DND-41 (cell line): ENCODE measurements at regions not wholly inside any gene's neighbourhood (a gene's known extent, or its start where the extent isn't known, plus 50 kb on each side); places are given as distances from the start of the nearest gene placed in this dataset.

Source experiments
- EZH2 ChIP-seq: IDR thresholded peaks from 3 replicates; pipeline ENCODE4 v1.6.1; 2012; ENCODE audit warnings: borderline replicate concordance, low read depth, mild to moderate bottlenecking, moderate library complexity, low read length, inconsistent platforms; ENCODE audit not compliant: severe bottlenecking
- TF ChIP-seq, protein P1 (sequence below): IDR thresholded peaks from 2 replicates; pipeline ENCODE4 v1.5.1; 2012; ENCODE audit warnings: borderline replicate concordance, low read length, moderate library complexity, mild to moderate bottlenecking; ENCODE audit not compliant: poor library complexity, severe bottlenecking; ENCODE audit errors: extremely low read depth

DNA sequence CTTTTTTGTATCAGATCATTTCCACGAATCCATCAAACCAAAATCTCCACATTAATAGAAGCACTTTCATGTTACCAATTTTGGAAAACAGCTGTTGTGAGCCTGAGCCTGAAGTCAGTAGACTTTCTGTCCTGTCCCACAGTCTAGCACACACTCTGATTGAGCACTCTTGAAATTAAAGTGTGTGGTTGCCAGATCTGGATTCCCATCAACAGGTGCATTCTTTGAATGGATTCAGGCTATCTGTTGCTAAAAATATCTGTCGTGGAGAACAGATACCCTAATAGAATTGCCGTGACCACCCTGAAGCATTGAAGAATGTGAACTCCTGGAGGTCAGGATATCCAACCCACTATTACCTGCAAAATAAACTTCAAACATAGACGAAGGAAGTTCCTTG lies 73.3 kb downstream of the TFAP2A start:
- TF ChIP-seq, protein P1, sequence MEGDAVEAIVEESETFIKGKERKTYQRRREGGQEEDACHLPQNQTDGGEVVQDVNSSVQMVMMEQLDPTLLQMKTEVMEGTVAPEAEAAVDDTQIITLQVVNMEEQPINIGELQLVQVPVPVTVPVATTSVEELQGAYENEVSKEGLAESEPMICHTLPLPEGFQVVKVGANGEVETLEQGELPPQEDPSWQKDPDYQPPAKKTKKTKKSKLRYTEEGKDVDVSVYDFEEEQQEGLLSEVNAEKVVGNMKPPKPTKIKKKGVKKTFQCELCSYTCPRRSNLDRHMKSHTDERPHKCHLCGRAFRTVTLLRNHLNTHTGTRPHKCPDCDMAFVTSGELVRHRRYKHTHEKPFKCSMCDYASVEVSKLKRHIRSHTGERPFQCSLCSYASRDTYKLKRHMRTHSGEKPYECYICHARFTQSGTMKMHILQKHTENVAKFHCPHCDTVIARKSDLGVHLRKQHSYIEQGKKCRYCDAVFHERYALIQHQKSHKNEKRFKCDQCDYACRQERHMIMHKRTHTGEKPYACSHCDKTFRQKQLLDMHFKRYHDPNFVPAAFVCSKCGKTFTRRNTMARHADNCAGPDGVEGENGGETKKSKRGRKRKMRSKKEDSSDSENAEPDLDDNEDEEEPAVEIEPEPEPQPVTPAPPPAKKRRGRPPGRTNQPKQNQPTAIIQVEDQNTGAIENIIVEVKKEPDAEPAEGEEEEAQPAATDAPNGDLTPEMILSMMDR, result no peak
- no peak for TF ChIP-seq EZH2
